Stromal cell of bone marrow (primary cell): ENCODE measurements at regions not wholly inside any gene's neighbourhood (a gene's known extent, or its start where the extent isn't known, plus 50 kb on each side); places are given as distances from the start of the nearest gene placed in this dataset.
"Not testable (repeated sequence)": the region's sequence is repeated elsewhere in the genome, so short reads cannot be mapped to it uniquely, and the experiment has no call there.

Source experiments
- DNase-seq: peaks from one replicate; pipeline ENCODE4 v3.0.0-alpha.2; 2012; ENCODE audit warnings: low read depth

- DNase-seq = no peak
Measured at GRCh38 chr13:86425170-86425815, 626.1 kb upstream of the SLITRK6 start.

- DNase-seq = no peak
Measured at GRCh38 chr13:86426437-86426836, 627.2 kb upstream of the SLITRK6 start.

- no peak for DNase-seq
Measured at GRCh38 chr13:86429756-86430155, 630.5 kb upstream of the SLITRK6 start.

- DNase-seq = no peak
Measured at GRCh38 chr13:86438034-86438433, 638.8 kb upstream of the SLITRK6 start.

GRCh38 chr13:86445206-86445605 is 646.0 kb upstream of the SLITRK6 start:
- no peak for DNase-seq

- DNase-seq = peak; percentile 2
Measured at GRCh38 chr13:86445672-86446071, 646.5 kb upstream of the SLITRK6 start.

- peak; percentile 7 for DNase-seq
Measured at GRCh38 chr13:86446311-86446710, 647.1 kb upstream of the SLITRK6 start.

- no peak for DNase-seq
Measured at GRCh38 chr13:86447479-86447878, 648.3 kb upstream of the SLITRK6 start.

GRCh38 chr13:86462011-86462410 is 662.8 kb upstream of the SLITRK6 start:
- no peak for DNase-seq

- no peak for DNase-seq
Measured at GRCh38 chr13:86464193-86464592, 665.0 kb upstream of the SLITRK6 start.

GRCh38 chr13:86474971-86475370 is 675.8 kb upstream of the SLITRK6 start:
- DNase-seq = no peak

GRCh38 chr13:86476656-86477055 is 677.4 kb upstream of the SLITRK6 start:
- no peak for DNase-seq

- DNase-seq = no peak
Measured at GRCh38 chr13:86486582-86486981, 687.4 kb upstream of the SLITRK6 start.

- DNase-seq = no peak
Measured at GRCh38 chr13:86491121-86491520, 691.9 kb upstream of the SLITRK6 start.

- DNase-seq = not testable (repeated sequence)
Measured at GRCh38 chr13:86501931-86502330, 702.7 kb upstream of the SLITRK6 start.

- DNase-seq = no peak
Measured at GRCh38 chr13:86510792-86511191, 711.6 kb upstream of the SLITRK6 start.

GRCh38 chr13:86541461-86541860 is 742.2 kb upstream of the SLITRK6 start:
- DNase-seq = no peak

- no peak for DNase-seq
Measured at GRCh38 chr13:86554066-86554465, 754.8 kb upstream of the SLITRK6 start.

GRCh38 chr13:86559901-86560300 is 760.7 kb upstream of the SLITRK6 start:
- no peak for DNase-seq

- DNase-seq = no peak
Measured at GRCh38 chr13:86562866-86563265, 763.6 kb upstream of the SLITRK6 start.

GRCh38 chr13:86563308-86563707 is 764.1 kb upstream of the SLITRK6 start:
- DNase-seq = no peak

GRCh38 chr13:86567119-86567518 is 767.9 kb upstream of the SLITRK6 start:
- no peak for DNase-seq

- DNase-seq = no peak
Measured at GRCh38 chr13:86569119-86569518, 769.9 kb upstream of the SLITRK6 start.

- no peak for DNase-seq
Measured at GRCh38 chr13:86569974-86570373, 770.8 kb upstream of the SLITRK6 start.

GRCh38 chr13:86572115-86572514 is 772.9 kb upstream of the SLITRK6 start:
- DNase-seq = peak; percentile 5
